ENCODE measurements at regions not wholly inside any gene's neighbourhood (a gene's known extent, or its start where the extent isn't known, plus 50 kb on each side); places are given as distances from the start of the nearest gene placed in this dataset.
A peak's percentile ranks its signal among the peaks of the same experiment; 100 is the strongest.
"Not testable (repeated sequence)": the region's sequence is repeated elsewhere in the genome, so short reads cannot be mapped to it uniquely, and the experiment has no call there.

DNA sequence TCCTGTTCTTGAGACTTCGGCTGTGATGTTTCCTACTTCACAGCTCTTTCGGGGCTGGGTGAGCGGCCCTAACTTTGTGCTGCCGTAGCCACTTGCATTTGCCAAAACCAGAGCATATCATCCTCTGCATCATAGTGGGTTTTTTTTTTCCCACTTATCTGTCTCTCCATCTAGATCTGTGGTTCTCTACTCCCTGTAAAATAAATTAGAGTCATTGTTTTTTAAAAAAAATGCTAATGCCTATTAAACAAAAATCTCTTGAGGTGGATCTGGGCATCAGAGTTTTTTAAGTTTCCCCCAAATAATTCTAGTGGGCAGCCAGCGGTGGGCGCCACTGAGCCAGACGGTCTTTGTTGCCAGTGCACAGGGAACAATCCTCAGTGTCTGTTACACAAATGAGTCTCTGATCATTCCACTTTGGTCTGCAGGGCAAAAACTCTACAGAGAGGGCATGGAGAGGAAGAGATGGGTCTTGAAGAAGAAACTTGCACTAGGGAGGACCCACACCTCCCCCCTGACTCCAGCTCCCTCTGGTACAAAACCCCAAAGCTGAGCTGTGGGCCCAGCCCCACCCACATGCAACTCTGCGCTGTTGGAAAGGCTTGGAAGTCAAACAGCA is 62.4 kb upstream of the BCL2L14 start:
- no peaks in the 10 kb centered on the region for H3K27me3 ChIP-seq
- no peak overlapping the region for H3K4me3 ChIP-seq
- H3K4me1 ChIP-seq (replicated peaks in 1 of 2), result peaks cover 0 to 9% of the 10 kb centered on the region in 2 donors
- intact Hi-C loops (cut with DNase I), result no loop called here
- 72 to 82% (median 77%) methylated on average over 8 of the region's 8 CpGs for WGBS, 4 donors
- no peak for TF ChIP-seq POLR2A (IDR thresholded peaks at IDR 0.05)
- TF ChIP-seq, protein P1, sequence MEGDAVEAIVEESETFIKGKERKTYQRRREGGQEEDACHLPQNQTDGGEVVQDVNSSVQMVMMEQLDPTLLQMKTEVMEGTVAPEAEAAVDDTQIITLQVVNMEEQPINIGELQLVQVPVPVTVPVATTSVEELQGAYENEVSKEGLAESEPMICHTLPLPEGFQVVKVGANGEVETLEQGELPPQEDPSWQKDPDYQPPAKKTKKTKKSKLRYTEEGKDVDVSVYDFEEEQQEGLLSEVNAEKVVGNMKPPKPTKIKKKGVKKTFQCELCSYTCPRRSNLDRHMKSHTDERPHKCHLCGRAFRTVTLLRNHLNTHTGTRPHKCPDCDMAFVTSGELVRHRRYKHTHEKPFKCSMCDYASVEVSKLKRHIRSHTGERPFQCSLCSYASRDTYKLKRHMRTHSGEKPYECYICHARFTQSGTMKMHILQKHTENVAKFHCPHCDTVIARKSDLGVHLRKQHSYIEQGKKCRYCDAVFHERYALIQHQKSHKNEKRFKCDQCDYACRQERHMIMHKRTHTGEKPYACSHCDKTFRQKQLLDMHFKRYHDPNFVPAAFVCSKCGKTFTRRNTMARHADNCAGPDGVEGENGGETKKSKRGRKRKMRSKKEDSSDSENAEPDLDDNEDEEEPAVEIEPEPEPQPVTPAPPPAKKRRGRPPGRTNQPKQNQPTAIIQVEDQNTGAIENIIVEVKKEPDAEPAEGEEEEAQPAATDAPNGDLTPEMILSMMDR (IDR thresholded peaks at IDR 0.05), result peak in 2 of 6 experiments; percentile 8 to 27
- H3K9me3 ChIP-seq (replicated peaks in 1 of 3), result no peaks in the 10 kb centered on the region
- DNase-seq, result peak in 1 of 7 donors; percentile 33
- no peak overlapping the region for H3K27ac ChIP-seq
- H3K36me3 ChIP-seq (replicated peaks in 1 of 2), result no peaks in the 10 kb centered on the region

DNA sequence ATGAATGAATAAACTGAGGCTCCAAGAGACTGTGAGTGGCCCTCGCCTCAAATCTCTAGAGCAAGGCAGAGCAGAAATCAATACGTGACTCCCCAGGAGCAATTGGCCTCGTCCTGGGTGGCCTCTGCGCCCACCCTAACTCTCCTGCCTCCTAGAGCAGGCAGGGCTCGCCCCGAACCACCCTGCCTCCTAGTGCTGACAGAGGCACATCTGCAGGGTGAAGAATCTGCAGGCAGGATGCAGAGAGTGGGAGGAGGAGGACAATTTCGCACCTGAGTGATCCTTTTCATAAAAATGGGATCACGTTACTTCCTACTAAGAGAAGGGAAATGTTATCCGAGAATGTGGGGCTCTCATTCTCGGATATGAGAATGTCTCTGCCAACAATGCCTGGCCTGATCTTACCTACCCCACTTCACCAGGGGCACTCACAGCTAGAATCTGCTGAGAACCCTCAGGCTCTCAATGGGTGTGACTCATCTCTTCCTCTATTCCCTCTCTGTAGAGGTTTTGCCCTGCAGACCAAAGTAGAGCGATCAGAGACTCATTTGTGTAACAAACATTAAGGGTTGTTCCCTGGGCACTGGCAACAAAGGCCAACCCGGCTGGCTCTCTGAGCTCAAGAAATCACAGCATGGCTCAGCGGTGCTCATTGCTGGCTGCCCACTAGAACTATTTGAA is 61.7 kb upstream of the BCL2L14 start:
- WGBS, 4 donors, result 79 to 92% (median 83%) methylated on average over 11 to 13 of the region's 13 CpGs
- Histone ChIP-seq H3K27ac (peak overlapping the region in 1 of 5 donors; percentile 85), H3K27me3 (no peaks in the 10 kb centered on the region), H3K4me3 (no peak overlapping the region), H3K9me3 (replicated peaks in 1 of 3) (no peaks in the 10 kb centered on the region), H3K36me3 (replicated peaks in 1 of 2) (no peaks in the 10 kb centered on the region), H3K4me1 (replicated peaks in 1 of 2) (peaks cover 0 to 9% of the 10 kb centered on the region in 2 donors)
- intact Hi-C loops (cut with DNase I), result no loop called here
- TF ChIP-seq, protein P1 (IDR thresholded peaks at IDR 0.05), result no peak
- TF ChIP-seq POLR2A (IDR thresholded peaks at IDR 0.05), result no peak
- peak in 1 of 7 donors; percentile 46 for DNase-seq

DNA sequence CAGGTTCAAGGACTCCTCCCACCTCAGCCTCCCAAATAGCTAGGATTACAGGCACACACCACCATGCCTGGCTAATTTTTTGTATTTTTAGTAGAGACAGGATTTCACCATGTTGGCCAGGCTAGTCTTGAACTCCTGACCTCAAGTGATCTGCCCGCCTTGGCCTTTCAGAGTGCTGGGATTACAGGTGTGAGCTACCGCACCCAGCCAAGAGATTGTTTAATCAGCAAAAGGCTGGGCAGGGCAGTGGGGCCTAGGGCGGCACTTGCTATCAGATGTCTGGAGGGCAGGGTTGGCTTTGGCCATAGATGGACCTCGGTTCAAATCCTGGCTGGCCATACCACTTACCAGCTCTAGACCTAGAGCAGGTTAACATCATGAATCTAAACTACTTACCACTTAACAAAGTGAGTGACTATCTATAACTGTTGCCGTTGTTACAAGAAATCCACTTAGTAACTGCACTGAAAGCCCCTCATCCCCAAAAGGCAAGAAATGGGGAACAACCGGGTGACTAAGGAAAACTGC is 60.9 kb upstream of the BCL2L14 start:
- H3K4me3 ChIP-seq; H3K36me3 ChIP-seq (replicated peaks in 1 of 2); intact Hi-C loops (cut with DNase I); H3K27me3 ChIP-seq; H3K4me1 ChIP-seq (replicated peaks in 1 of 2); H3K9me3 ChIP-seq (replicated peaks in 1 of 3): not testable (repeated sequence)
- 71 to 89% (median 84%) methylated on average over 6 of the region's 6 CpGs for WGBS, 4 donors
- peak in 1 of 7 donors; percentile 35 for DNase-seq
- H3K27ac ChIP-seq, result peak overlapping the region in 2 of 5 donors; percentile 62 to 85

DNA sequence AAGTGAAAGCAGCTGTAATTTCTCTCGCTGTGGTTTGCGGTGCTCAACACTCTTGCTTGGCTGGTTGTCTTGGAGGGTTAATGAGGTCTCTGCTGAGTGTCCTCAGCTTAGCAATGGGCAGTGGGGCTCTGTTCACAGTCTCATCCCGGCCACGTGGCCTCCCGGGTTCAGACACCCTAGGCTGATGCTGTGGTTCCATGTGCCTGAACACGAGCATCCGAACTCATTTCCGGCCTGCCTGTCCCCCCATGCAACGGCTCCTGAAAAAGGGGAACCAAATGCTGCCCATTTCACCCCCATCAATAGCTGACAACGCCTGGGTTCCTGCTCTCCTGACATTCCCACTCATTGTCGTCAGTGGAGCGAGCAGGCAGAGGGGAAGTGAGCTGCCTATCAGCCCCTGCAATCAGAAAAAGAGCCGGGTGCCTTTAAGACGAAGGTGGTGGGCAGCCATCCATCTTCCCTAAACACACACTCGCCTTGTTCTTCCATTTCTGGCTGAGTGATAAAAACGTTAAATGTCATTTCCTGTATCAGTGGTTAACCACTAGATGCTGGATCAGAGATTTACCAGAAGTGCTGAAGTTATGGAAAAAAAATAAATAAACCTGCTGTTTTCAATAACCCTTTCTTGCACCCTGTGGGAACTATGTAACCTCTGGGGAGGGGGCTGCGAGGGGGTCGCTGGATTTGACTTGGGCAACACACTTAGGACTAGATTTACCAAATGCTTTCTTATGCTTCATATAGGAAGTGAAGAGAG is 60.3 kb upstream of the BCL2L14 start:
- peak overlapping the region in 2 of 5 donors; percentile 62 to 85 for H3K27ac ChIP-seq
- peaks cover 0 to 9% of the 10 kb centered on the region in 2 donors for H3K4me1 ChIP-seq (replicated peaks in 1 of 2)
- H3K4me3 ChIP-seq, result no peak overlapping the region
- H3K9me3 ChIP-seq (replicated peaks in 1 of 3), result no peaks in the 10 kb centered on the region
- no peaks in the 10 kb centered on the region for H3K27me3 ChIP-seq
- peak; percentile 40 to 73 (median 57) for DNase-seq
- TF ChIP-seq, protein P1 (IDR thresholded peaks at IDR 0.05), result no peak
- TF ChIP-seq POLR2A (IDR thresholded peaks at IDR 0.05), result no peak
- WGBS, 4 donors, result 48 to 57% (median 54%) methylated on average over 12 to 18 of the region's 18 CpGs
- intact Hi-C loops (cut with DNase I), result no loop called here
- H3K36me3 ChIP-seq (replicated peaks in 1 of 2), result no peaks in the 10 kb centered on the region
